DND-41 (cell line): ENCODE measurements at regions not wholly inside any gene's neighbourhood (a gene's known extent, or its start where the extent isn't known, plus 50 kb on each side); places are given as distances from the start of the nearest gene placed in this dataset.

Source experiments
- ATAC-seq: fragments of 200-7000 bp; cut with Tn5 transposase; 3 replicates; pipeline ENCODE4 v1.9.1; 2021; ENCODE audit warnings: low read depth; ENCODE audit not compliant: insufficient read depth
- DNase-seq: peaks from one replicate; pipeline ENCODE4 v3.0.0-alpha.2; 2020
- H2AFZ ChIP-seq: 2 replicates; pipeline ENCODE4 v1.6.0; 2012; ENCODE audit warnings: low read depth, low read length
- H3K27ac ChIP-seq: 2 replicates; pipeline ENCODE4 v1.5.1; 2012; ENCODE audit warnings: low read length, inconsistent platforms
- H3K27me3 ChIP-seq: fragments of 200-600 bp; sonication (generic); 2 replicates; pipeline ENCODE4 v1.6.0; 2012; ENCODE audit warnings: low read length, mild to moderate bottlenecking, inconsistent platforms; ENCODE audit not compliant: insufficient read depth, poor library complexity
- H3K36me3 ChIP-seq: 2 replicates; pipeline ENCODE4 v1.5.1; 2012; ENCODE audit warnings: low read length, inconsistent platforms; ENCODE audit not compliant: insufficient read depth
- H3K4me1 ChIP-seq: 2 replicates; pipeline ENCODE4 v1.5.1; 2012; ENCODE audit warnings: mild to moderate bottlenecking, low read length; ENCODE audit not compliant: insufficient read depth
- H3K4me2 ChIP-seq: 2 replicates; pipeline ENCODE4 v1.6.0; 2012; ENCODE audit warnings: mild to moderate bottlenecking, moderate library complexity, low read length, inconsistent platforms; ENCODE audit not compliant: insufficient read depth
- H3K4me3 ChIP-seq, 2 experiments: fragments of 200-600 bp in 1 of 2; shearing (Covaris generic) in 1 of 2; 2 replicates each; pipeline ENCODE4 v1.5.1; 2012 to 2016; ENCODE audit warnings: inconsistent platforms in 2 of 2, low read length in 2 of 2, mild to moderate bottlenecking in 2 of 2, low read depth in 1 of 2, moderate library complexity in 1 of 2
- H3K79me2 ChIP-seq: 2 replicates; pipeline ENCODE4 v1.6.0; 2012; ENCODE audit warnings: low read length, inconsistent platforms; ENCODE audit not compliant: insufficient read depth
- H3K9ac ChIP-seq: 2 replicates; pipeline ENCODE4 v1.6.0; 2012; ENCODE audit warnings: low read depth, mild to moderate bottlenecking, inconsistent platforms, low read length, moderate library complexity
- H3K9me3 ChIP-seq: 2 replicates; pipeline ENCODE4 v1.5.1; 2012; ENCODE audit warnings: low read length, moderate library complexity, mild to moderate bottlenecking, inconsistent platforms; ENCODE audit not compliant: insufficient read depth, severe bottlenecking
- H4K20me1 ChIP-seq: 2 replicates; pipeline ENCODE4 v1.6.0; 2012; ENCODE audit warnings: low read length; ENCODE audit not compliant: insufficient read depth
- EZH2 ChIP-seq: IDR thresholded peaks from 3 replicates; pipeline ENCODE4 v1.6.1; 2012; ENCODE audit warnings: borderline replicate concordance, low read depth, mild to moderate bottlenecking, moderate library complexity, low read length, inconsistent platforms; ENCODE audit not compliant: severe bottlenecking
- TF ChIP-seq, protein P1 (sequence below): IDR thresholded peaks from 2 replicates; pipeline ENCODE4 v1.5.1; 2012; ENCODE audit warnings: borderline replicate concordance, low read length, moderate library complexity, mild to moderate bottlenecking; ENCODE audit not compliant: poor library complexity, severe bottlenecking; ENCODE audit errors: extremely low read depth

DNA sequence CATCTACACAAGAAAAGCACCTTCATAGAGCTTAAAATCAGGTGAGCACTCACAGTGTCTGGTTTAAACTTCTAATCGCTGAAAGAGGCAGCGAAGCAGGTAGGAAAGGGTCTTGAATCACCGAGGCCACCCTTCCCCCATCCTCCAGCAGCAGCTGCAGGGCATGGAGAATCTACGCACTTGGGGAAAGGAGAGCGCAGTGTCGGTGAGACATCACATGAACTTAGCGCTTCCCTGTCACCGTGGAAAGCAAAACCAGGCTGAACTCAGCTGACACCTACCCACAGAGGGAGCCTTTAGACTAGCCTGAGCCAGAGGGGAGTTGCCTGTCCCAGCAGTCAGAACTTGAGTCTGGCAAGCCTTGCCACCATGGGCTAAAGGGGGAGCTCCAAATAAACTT lies 197.2 kb upstream of the ZFP42 start:
- DNase-seq (no peak), ATAC-seq (no peak)
- Histone ChIP-seq H3K27me3 (no peaks in the 10 kb centered on the region), H3K4me1 (no peaks in the 10 kb centered on the region), H2AFZ (no peak overlapping the region), H3K4me3 (no peak overlapping the region), H3K9ac (no peak overlapping the region), H3K9me3 (peaks cover 15% of the 10 kb centered on the region), H3K79me2 (no peaks in the 10 kb centered on the region), H4K20me1 (no peaks in the 10 kb centered on the region), H3K4me2 (no peak overlapping the region), H3K36me3 (no peaks in the 10 kb centered on the region), H3K27ac (no peak overlapping the region)
- TF ChIP-seq, protein P1, sequence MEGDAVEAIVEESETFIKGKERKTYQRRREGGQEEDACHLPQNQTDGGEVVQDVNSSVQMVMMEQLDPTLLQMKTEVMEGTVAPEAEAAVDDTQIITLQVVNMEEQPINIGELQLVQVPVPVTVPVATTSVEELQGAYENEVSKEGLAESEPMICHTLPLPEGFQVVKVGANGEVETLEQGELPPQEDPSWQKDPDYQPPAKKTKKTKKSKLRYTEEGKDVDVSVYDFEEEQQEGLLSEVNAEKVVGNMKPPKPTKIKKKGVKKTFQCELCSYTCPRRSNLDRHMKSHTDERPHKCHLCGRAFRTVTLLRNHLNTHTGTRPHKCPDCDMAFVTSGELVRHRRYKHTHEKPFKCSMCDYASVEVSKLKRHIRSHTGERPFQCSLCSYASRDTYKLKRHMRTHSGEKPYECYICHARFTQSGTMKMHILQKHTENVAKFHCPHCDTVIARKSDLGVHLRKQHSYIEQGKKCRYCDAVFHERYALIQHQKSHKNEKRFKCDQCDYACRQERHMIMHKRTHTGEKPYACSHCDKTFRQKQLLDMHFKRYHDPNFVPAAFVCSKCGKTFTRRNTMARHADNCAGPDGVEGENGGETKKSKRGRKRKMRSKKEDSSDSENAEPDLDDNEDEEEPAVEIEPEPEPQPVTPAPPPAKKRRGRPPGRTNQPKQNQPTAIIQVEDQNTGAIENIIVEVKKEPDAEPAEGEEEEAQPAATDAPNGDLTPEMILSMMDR = no peak
- no peak for TF ChIP-seq EZH2

DNA sequence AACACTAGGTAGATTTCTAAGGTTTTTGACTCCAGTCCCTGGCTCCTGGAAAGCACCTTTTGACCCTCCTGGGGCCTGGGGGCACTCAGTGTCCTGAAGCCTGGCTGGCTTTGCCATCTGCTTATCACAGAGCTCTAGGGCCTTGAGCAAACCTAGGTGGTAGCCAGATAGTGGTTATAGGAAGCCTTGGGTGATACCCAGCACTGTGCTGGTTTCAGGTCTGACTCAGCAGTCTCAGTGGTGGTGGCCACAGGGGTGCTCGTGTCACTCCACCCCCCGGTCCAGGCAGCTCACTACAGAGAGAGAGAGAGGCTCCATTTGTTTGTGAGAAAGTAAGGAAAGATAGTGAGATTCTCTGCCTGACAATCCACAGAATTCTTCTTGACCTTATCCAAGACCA lies 195.8 kb upstream of the ZFP42 start:
- H3K27me3 ChIP-seq = no peaks in the 10 kb centered on the region
- TF ChIP-seq, protein P1 = no peak
- TF ChIP-seq EZH2 = no peak
- H3K4me2 ChIP-seq = no peak overlapping the region

DNA sequence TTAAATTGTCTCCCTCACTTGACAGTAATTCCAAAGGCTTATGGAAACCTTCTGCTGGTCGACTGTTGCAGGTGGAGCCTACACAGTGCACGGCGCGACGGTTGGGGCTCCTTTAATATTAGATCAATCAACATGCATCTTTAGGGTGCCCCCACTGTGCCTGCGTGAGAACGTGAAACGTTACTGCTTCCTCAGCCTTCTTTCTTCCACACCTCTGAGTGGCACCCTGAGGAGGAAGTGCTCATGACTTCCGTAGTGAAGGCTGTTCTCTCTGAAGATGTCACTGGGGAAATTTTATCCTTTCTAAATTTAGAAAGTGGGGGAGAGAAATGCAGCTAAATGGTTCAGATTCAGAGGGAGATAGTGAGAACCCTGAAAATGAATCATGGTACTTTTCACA lies 184.0 kb upstream of the ZFP42 start:
- Histone ChIP-seq H3K9ac (no peak overlapping the region), H3K9me3 (peaks cover 4% of the 10 kb centered on the region), H4K20me1 (no peaks in the 10 kb centered on the region), H3K4me1 (no peaks in the 10 kb centered on the region), H3K27me3 (no peaks in the 10 kb centered on the region), H2AFZ (no peak overlapping the region), H3K79me2 (no peaks in the 10 kb centered on the region), H3K4me2 (no peak overlapping the region), H3K27ac (no peak overlapping the region), H3K36me3 (no peaks in the 10 kb centered on the region), H3K4me3 (no peak overlapping the region)
- ATAC-seq = no peak
- DNase-seq = no peak
- TF ChIP-seq, protein P1 = no peak
- no peak for TF ChIP-seq EZH2

More for the DNA sequence above, 195.8 kb upstream of the ZFP42 start:
- Histone ChIP-seq H3K36me3 (no peaks in the 10 kb centered on the region), H2AFZ (no peak overlapping the region), H4K20me1 (no peaks in the 10 kb centered on the region), H3K9me3 (peaks cover 15% of the 10 kb centered on the region), H3K9ac (no peak overlapping the region), H3K27ac (no peak overlapping the region), H3K4me3 (no peak overlapping the region), H3K4me1 (no peaks in the 10 kb centered on the region), H3K79me2 (no peaks in the 10 kb centered on the region)
- DNase-seq (no peak), ATAC-seq (no peak)
